DND-41 (cell line): ENCODE measurements at regions not wholly inside any gene's neighbourhood (a gene's known extent, or its start where the extent isn't known, plus 50 kb on each side); places are given as distances from the start of the nearest gene placed in this dataset.
A peak's percentile ranks its signal among the peaks of the same experiment; 100 is the strongest.
"Not testable (repeated sequence)": the region's sequence is repeated elsewhere in the genome, so short reads cannot be mapped to it uniquely, and the experiment has no call there.

ENCODE experiments used
- ATAC-seq: fragments of 200-7000 bp; cut with Tn5 transposase; 3 replicates; pipeline ENCODE4 v1.9.1; 2021; ENCODE audit warnings: low read depth; ENCODE audit not compliant: insufficient read depth
- DNase-seq: peaks from one replicate; pipeline ENCODE4 v3.0.0-alpha.2; 2020
- H2AFZ ChIP-seq: 2 replicates; pipeline ENCODE4 v1.6.0; 2012; ENCODE audit warnings: low read depth, low read length
- H3K27ac ChIP-seq: 2 replicates; pipeline ENCODE4 v1.5.1; 2012; ENCODE audit warnings: low read length, inconsistent platforms
- H3K27me3 ChIP-seq: fragments of 200-600 bp; sonication (generic); 2 replicates; pipeline ENCODE4 v1.6.0; 2012; ENCODE audit warnings: low read length, mild to moderate bottlenecking, inconsistent platforms; ENCODE audit not compliant: insufficient read depth, poor library complexity
- H3K36me3 ChIP-seq: 2 replicates; pipeline ENCODE4 v1.5.1; 2012; ENCODE audit warnings: low read length, inconsistent platforms; ENCODE audit not compliant: insufficient read depth
- H3K4me1 ChIP-seq: 2 replicates; pipeline ENCODE4 v1.5.1; 2012; ENCODE audit warnings: mild to moderate bottlenecking, low read length; ENCODE audit not compliant: insufficient read depth
- H3K4me2 ChIP-seq: 2 replicates; pipeline ENCODE4 v1.6.0; 2012; ENCODE audit warnings: mild to moderate bottlenecking, moderate library complexity, low read length, inconsistent platforms; ENCODE audit not compliant: insufficient read depth
- H3K4me3 ChIP-seq, 2 experiments: fragments of 200-600 bp in 1 of 2; shearing (Covaris generic) in 1 of 2; 2 replicates each; pipeline ENCODE4 v1.5.1; 2012 to 2016; ENCODE audit warnings: inconsistent platforms in 2 of 2, low read length in 2 of 2, mild to moderate bottlenecking in 2 of 2, low read depth in 1 of 2, moderate library complexity in 1 of 2
- H3K79me2 ChIP-seq: 2 replicates; pipeline ENCODE4 v1.6.0; 2012; ENCODE audit warnings: low read length, inconsistent platforms; ENCODE audit not compliant: insufficient read depth
- H3K9ac ChIP-seq: 2 replicates; pipeline ENCODE4 v1.6.0; 2012; ENCODE audit warnings: low read depth, mild to moderate bottlenecking, inconsistent platforms, low read length, moderate library complexity
- H3K9me3 ChIP-seq: 2 replicates; pipeline ENCODE4 v1.5.1; 2012; ENCODE audit warnings: low read length, moderate library complexity, mild to moderate bottlenecking, inconsistent platforms; ENCODE audit not compliant: insufficient read depth, severe bottlenecking
- H4K20me1 ChIP-seq: 2 replicates; pipeline ENCODE4 v1.6.0; 2012; ENCODE audit warnings: low read length; ENCODE audit not compliant: insufficient read depth

- H3K4me1 ChIP-seq, H3K9ac ChIP-seq, H3K36me3 ChIP-seq, H3K4me3 ChIP-seq, H3K27ac ChIP-seq, H3K27me3 ChIP-seq, ATAC-seq, H4K20me1 ChIP-seq, H3K4me2 ChIP-seq, H3K79me2 ChIP-seq, H3K9me3 ChIP-seq, H2AFZ ChIP-seq: not testable (repeated sequence)
- peak; percentile 22 for DNase-seq
These were observed 255.6 kb upstream of the NUPR2 start for GRCh38 chr7:56371792-56372191.

DNA sequence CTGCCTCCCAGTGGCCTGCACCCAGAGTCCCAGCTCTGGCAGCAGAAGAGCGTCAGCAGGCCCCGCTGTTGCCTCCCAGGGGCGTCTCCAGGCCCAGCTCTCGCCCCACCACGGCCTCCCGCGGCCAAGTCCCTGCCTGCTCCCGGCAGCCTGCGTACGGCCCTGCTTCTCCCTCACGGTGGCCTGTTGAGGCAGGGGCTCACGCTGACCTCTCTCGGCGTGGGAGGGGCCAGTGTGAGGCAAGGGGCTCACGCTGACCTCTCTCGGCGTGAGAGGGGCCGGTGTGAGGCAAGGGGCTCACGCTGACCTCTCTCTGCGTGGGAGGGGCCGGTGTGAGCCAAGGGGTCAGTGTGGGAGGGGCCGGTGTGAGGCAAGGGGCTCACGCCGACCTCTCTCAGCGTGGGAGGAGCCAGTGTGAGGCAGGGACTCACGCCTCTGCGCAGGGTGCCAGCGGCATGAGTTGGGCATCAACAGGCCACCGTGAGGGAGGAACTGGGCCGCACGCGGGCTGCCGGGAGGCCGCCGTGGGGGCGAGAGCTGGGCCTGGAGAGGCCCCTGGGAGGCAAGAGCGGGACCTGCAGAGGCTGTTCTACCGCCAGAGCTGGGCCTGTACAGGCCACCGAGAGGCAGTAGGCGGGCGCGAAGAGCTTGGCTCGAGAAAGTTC lies 254.1 kb upstream of the NUPR2 start:
- H3K4me2 ChIP-seq, H3K79me2 ChIP-seq, H3K4me3 ChIP-seq, H2AFZ ChIP-seq, H3K9ac ChIP-seq, H3K36me3 ChIP-seq, ATAC-seq, H3K27ac ChIP-seq, H3K9me3 ChIP-seq, H3K27me3 ChIP-seq, H3K4me1 ChIP-seq, H4K20me1 ChIP-seq, DNase-seq: not testable (repeated sequence)

DNA sequence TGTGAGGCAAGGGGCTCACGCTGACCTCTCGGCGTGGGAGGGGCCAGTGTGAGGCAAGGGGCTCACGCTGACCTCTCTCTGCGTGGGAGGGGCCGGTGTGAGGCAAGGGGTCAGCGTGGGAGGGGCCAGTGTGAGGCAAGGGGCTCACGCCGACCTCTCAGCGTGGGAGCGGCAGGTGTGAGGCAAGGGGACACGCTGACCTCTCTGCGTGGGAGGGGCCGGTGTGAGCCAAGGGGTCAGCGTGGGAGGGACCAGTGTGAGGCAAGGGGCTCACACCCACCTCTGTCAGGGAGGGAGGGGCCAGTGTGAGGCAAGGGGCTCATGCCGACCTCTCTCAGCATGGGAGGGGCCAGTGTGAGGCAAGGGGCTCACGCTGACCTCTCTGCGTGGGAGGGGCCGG lies 251.7 kb upstream of the NUPR2 start:
- H4K20me1 ChIP-seq, H3K9ac ChIP-seq, H3K4me1 ChIP-seq, H3K27ac ChIP-seq, H3K27me3 ChIP-seq, H3K79me2 ChIP-seq, H3K9me3 ChIP-seq, H3K4me3 ChIP-seq, DNase-seq, H2AFZ ChIP-seq, ATAC-seq, H3K36me3 ChIP-seq, H3K4me2 ChIP-seq: not testable (repeated sequence)

DNA sequence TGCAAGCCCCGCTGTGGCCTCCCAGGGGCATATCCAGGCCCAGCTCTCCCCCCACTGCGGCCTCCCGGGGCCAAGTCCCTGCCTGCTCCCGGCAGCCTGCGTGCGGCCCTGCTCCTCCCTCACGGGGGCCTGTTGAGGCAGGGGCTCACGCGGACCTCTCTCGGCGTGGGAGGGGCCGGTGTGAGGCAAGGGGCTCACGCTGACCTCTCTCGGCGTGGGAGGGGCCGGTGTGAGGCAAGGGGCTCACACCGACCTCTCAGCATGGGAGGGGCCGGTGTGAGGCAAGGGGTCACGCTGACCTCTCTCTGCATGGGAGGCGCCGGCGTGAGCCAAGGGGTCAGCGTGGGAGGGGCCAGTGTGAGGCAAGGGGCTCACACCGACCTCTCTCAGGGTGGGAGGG lies 251.2 kb upstream of the NUPR2 start:
- H3K4me2 ChIP-seq, H3K9me3 ChIP-seq, H3K4me3 ChIP-seq, H3K27ac ChIP-seq, H3K27me3 ChIP-seq, H3K4me1 ChIP-seq, DNase-seq, H4K20me1 ChIP-seq, H2AFZ ChIP-seq, ATAC-seq, H3K36me3 ChIP-seq, H3K9ac ChIP-seq, H3K79me2 ChIP-seq: not testable (repeated sequence)

DNA sequence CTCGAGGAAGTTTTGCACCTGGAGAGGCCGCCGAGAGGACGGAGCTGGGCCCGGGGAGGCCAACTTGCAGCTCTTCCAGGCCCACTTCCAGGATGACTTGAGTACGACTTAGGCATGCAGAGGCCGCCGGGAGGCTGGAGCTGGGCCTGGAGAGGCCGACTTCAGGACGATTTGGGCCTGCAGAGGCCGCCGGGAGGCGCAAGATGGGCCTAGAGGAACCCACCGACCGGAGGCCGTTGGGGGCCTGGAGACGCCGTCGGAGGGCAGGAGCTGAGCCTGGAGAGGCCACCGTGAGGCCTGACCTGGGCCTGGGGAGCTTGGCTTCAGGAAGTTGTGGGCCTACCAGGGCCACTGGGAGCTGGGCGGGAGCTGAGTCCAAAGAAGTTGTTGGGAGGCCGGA lies 250.5 kb upstream of the NUPR2 start:
- H3K4me2 ChIP-seq, H3K27me3 ChIP-seq, H3K4me1 ChIP-seq, H3K27ac ChIP-seq, H2AFZ ChIP-seq, H3K9me3 ChIP-seq, ATAC-seq, H3K9ac ChIP-seq, DNase-seq, H4K20me1 ChIP-seq, H3K79me2 ChIP-seq, H3K36me3 ChIP-seq, H3K4me3 ChIP-seq: not testable (repeated sequence)

- H3K79me2 ChIP-seq, H3K27me3 ChIP-seq, H3K27ac ChIP-seq, H2AFZ ChIP-seq, DNase-seq, H4K20me1 ChIP-seq, ATAC-seq, H3K9me3 ChIP-seq, H3K4me2 ChIP-seq, H3K4me3 ChIP-seq, H3K9ac ChIP-seq, H3K4me1 ChIP-seq, H3K36me3 ChIP-seq: not testable (repeated sequence)
These were observed 236.4 kb upstream of the NUPR2 start for GRCh38 chr7:56352576-56352975.

DNA sequence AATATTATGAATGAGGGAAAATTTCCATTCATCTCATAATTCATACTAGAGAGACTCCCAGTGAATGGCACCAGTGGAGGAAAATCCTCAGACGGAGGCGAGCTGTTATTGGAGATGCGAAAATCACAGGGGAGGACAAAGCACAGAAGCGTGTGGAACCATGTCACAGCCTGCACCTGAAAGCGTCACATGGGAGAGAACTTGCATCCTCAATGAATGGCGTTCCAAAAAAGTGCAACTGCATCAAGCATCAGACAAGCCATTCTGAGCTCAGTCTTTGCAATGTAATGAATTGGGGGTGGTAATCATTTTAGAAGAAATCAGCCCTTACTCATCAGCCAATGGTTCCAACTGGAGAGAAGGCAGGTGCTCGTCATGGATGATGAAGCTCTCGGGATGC lies 235.0 kb upstream of the NUPR2 start:
- H3K36me3 ChIP-seq, H3K4me2 ChIP-seq, H3K4me1 ChIP-seq, H3K9me3 ChIP-seq, H3K79me2 ChIP-seq, H2AFZ ChIP-seq, H3K27ac ChIP-seq, H3K4me3 ChIP-seq, H3K27me3 ChIP-seq, ATAC-seq, H3K9ac ChIP-seq, H4K20me1 ChIP-seq, DNase-seq: not testable (repeated sequence)

DNA sequence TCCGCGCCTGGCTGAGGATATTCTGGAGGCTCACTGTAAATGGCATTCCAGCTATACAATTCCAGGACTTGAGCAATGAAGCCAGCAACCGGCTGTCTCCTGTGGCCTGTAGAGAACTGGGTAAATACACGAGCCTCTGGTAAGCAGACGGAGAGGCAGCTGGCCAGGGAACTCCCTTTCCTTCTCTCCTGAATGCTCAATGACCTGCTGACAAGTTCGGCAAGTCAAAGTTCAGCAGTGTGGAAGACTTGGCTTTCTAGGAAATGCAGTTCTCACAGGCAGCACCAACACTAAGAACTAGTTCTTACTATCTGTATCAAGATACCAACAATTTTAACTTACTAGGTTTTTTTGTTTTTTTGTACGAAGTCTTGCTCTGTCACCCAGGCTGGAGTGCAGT lies 232.1 kb upstream of the NUPR2 start:
- H3K9me3 ChIP-seq, H3K79me2 ChIP-seq, DNase-seq, ATAC-seq, H3K9ac ChIP-seq, H2AFZ ChIP-seq, H3K4me3 ChIP-seq, H3K36me3 ChIP-seq, H3K4me1 ChIP-seq, H3K27me3 ChIP-seq, H3K4me2 ChIP-seq, H3K27ac ChIP-seq, H4K20me1 ChIP-seq: not testable (repeated sequence)
